ENCODE measurements at regions not wholly inside any gene's neighbourhood (a gene's known extent, or its start where the extent isn't known, plus 50 kb on each side); places are given as distances from the start of the nearest gene placed in this dataset.

- DNase-seq = no peak
These were observed 123.9 kb downstream of the ZNF664 start for GRCh38 chr12:124096869-124097434.

GRCh38 chr12:124097701-124098100 is 124.7 kb downstream of the ZNF664 start:
- DNase-seq = no peak

GRCh38 chr12:124098101-124098757 is 125.2 kb downstream of the ZNF664 start:
- no peak for DNase-seq

GRCh38 chr12:124098887-124099286 is 125.9 kb downstream of the ZNF664 start:
- DNase-seq = no peak

GRCh38 chr12:124099661-124100060 is 126.6 kb downstream of the ZNF664 start:
- DNase-seq = no peak

- no peak for DNase-seq
These were observed 127.7 kb downstream of the ZNF664 start for GRCh38 chr12:124100572-124101178.

- no peak for DNase-seq
These were observed 132.5 kb downstream of the ZNF664 start for GRCh38 chr12:124105546-124105945.

GRCh38 chr12:124107351-124107750 is 134.3 kb downstream of the ZNF664 start:
- no peak for DNase-seq

GRCh38 chr12:124109760-124110159 is 136.7 kb downstream of the ZNF664 start:
- peak in 1 of 5 donors; percentile 8 for DNase-seq

- DNase-seq = no peak
These were observed 137.4 kb downstream of the ZNF664 start for GRCh38 chr12:124110372-124110883.

- DNase-seq = no peak
These were observed 138.0 kb downstream of the ZNF664 start for GRCh38 chr12:124111006-124111405.

GRCh38 chr12:124114316-124114715 is 141.3 kb downstream of the ZNF664 start:
- DNase-seq = no peak

GRCh38 chr12:124115496-124115895 is 142.5 kb downstream of the ZNF664 start:
- no peak for DNase-seq

GRCh38 chr12:124115976-124116690 is 143.1 kb downstream of the ZNF664 start:
- no peak for DNase-seq

GRCh38 chr12:124120739-124121138 is 147.7 kb downstream of the ZNF664 start:
- DNase-seq = no peak

- no peak for DNase-seq
These were observed 149.7 kb downstream of the ZNF664 start for GRCh38 chr12:124122722-124123121.

- no peak for DNase-seq
These were observed 150.4 kb downstream of the ZNF664 start for GRCh38 chr12:124123296-124124000.

- DNase-seq = peak in 1 of 5 donors; percentile 5
These were observed 152.3 kb downstream of the ZNF664 start for GRCh38 chr12:124125203-124125871.

- no peak for DNase-seq
These were observed 154.1 kb downstream of the ZNF664 start for GRCh38 chr12:124126950-124127655.

- DNase-seq = no peak
These were observed 156.1 kb downstream of the ZNF664 start for GRCh38 chr12:124129132-124129531.
